Mammary epithelial cell (primary cell): ENCODE measurements at regions not wholly inside any gene's neighbourhood (a gene's known extent, or its start where the extent isn't known, plus 50 kb on each side); places are given as distances from the start of the nearest gene placed in this dataset.

Source experiments
- CTCF ChIP-seq, 2 donors: IDR thresholded peaks in 1 of 2; conservative IDR thresholded peaks in 1 of 2; 2 replicates each; pipeline ENCODE4 v1.5.1; 2011 to 2012; ENCODE audit warnings: inconsistent platforms in 2 of 2, low read length in 2 of 2, mild to moderate bottlenecking in 2 of 2, control low read depth in 1 of 2, low read depth in 1 of 2; ENCODE audit not compliant: insufficient read depth in 1 of 2; ENCODE audit errors: extremely low read depth in 1 of 2
- EZH2 ChIP-seq: IDR thresholded peaks from 2 replicates; pipeline ENCODE4 v1.6.1; 2012; ENCODE audit warnings: low read length, inconsistent platforms, borderline replicate concordance

GRCh38 chr21:17214801-17215200 lies 298.0 kb upstream of the CXADR start:
- TF ChIP-seq CTCF (conservative IDR thresholded peaks at IDR 0.05 in 1 of 2, IDR thresholded peaks at IDR 0.05 in 1 of 2; ENCODE audit: extremely low read depth in 1 of 2, insufficient read depth in 1 of 2, low read depth in 1 of 2, low read length in 2 of 2), result no peak
- no peak for TF ChIP-seq EZH2
